ENCODE measurements at regions not wholly inside any gene's neighbourhood (a gene's known extent, or its start where the extent isn't known, plus 50 kb on each side); places are given as distances from the start of the nearest gene placed in this dataset.
"Not testable (repeated sequence)": the region's sequence is repeated elsewhere in the genome, so short reads cannot be mapped to it uniquely, and the experiment has no call there.

- not testable (repeated sequence) for H2BK5ac ChIP-seq (ENCODE audit: low read length); H3K36me3 ChIP-seq (replicated peaks in 1 of 2; ENCODE audit: control insufficient read depth in 2 of 2, insufficient read depth in 2 of 2, low read length in 2 of 2); H3K9ac ChIP-seq (ENCODE audit: low read depth, low read length, poor library complexity); H3K27me3 ChIP-seq (ENCODE audit: control insufficient read depth in 3 of 3, insufficient read depth in 3 of 3, low read depth in 1 of 3, low read length in 3 of 3); H3K27ac ChIP-seq (replicated peaks; ENCODE audit: low read length); H2BK120ac ChIP-seq (ENCODE audit: low read depth, low read length); H2AFZ ChIP-seq (ENCODE audit: low read length); H3K4me2 ChIP-seq (ENCODE audit: insufficient read depth, low read length, poor library complexity, severe bottlenecking); H2AK5ac ChIP-seq (ENCODE audit: low read depth, low read length); H4K91ac ChIP-seq (ENCODE audit: low read depth, low read length, poor library complexity); H3K4me3 ChIP-seq (ENCODE audit: low read length in 2 of 2); H3K79me1 ChIP-seq (ENCODE audit: low read depth, low read length); H2BK12ac ChIP-seq (ENCODE audit: low read length); H4K8ac ChIP-seq (ENCODE audit: low read depth, low read length); H3K4me1 ChIP-seq (ENCODE audit: control insufficient read depth in 2 of 2, insufficient read depth in 1 of 2, low read depth in 1 of 2, low read length in 2 of 2); H3K4ac ChIP-seq (ENCODE audit: low read length); H2BK15ac ChIP-seq (ENCODE audit: low read length); H3K23ac ChIP-seq (ENCODE audit: low read depth, low read length, poor library complexity); H3K14ac ChIP-seq (ENCODE audit: low read length); H3K9me3 ChIP-seq (replicated peaks in 1 of 2; ENCODE audit: control insufficient read depth in 2 of 2, insufficient read depth in 1 of 2, low read depth in 1 of 2, low read length in 2 of 2); H3K18ac ChIP-seq (ENCODE audit: low read length); DNase-seq (ENCODE audit: low spot score)
- no CpG with 5 or more reads among the region's 29 CpGs for WGBS, 2 donors (ENCODE audit: extremely low coverage in 2 of 2, insufficient read length in 2 of 2, insufficient replicate concordance in 1 of 2)
Observed at GRCh38 chr5:85662969-85663707, 954.6 kb upstream of the COX7C start.

DNA sequence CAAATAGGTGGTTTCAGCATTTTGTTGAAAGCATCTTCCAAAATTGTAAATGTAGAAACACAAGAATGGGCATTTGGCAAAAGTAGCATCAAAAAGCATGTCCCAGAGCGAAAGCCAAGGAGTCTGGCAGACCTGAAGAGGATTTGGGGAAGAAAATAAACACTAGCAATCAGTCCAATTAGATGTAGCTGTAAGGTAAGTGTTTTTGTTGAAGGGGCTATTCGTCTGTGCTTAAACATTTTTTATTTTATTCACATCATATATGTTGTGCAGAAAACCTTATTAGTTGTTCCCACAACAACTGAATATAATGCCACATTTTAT lies 954.1 kb upstream of the COX7C start:
- Histone ChIP-seq H3K14ac (ENCODE audit: low read length) (no peak overlapping the region), H3K9me3 (replicated peaks in 1 of 2; ENCODE audit: control insufficient read depth in 2 of 2, insufficient read depth in 1 of 2, low read depth in 1 of 2, low read length in 2 of 2) (no peaks in the 10 kb centered on the region), H2BK15ac (ENCODE audit: low read length) (no peak overlapping the region), H3K18ac (ENCODE audit: low read length) (no peak overlapping the region), H2BK12ac (ENCODE audit: low read length) (no peak overlapping the region), H2BK5ac (ENCODE audit: low read length) (no peak overlapping the region), H3K4me3 (ENCODE audit: low read length in 2 of 2) (no peak overlapping the region), H3K36me3 (replicated peaks in 1 of 2; ENCODE audit: control insufficient read depth in 2 of 2, insufficient read depth in 2 of 2, low read length in 2 of 2) (no peaks in the 10 kb centered on the region), H2AFZ (ENCODE audit: low read length) (no peak overlapping the region), H3K79me1 (ENCODE audit: low read depth, low read length) (no peaks in the 10 kb centered on the region), H3K4ac (ENCODE audit: low read length) (no peak overlapping the region), H3K4me1 (ENCODE audit: control insufficient read depth in 2 of 2, insufficient read depth in 1 of 2, low read depth in 1 of 2, low read length in 2 of 2) (no peaks in the 10 kb centered on the region), H3K4me2 (ENCODE audit: insufficient read depth, low read length, poor library complexity, severe bottlenecking) (no peak overlapping the region), H4K8ac (ENCODE audit: low read depth, low read length) (no peak overlapping the region), H2BK120ac (ENCODE audit: low read depth, low read length) (no peak overlapping the region), H3K9ac (ENCODE audit: low read depth, low read length, poor library complexity) (no peak overlapping the region), H3K27me3 (ENCODE audit: control insufficient read depth in 3 of 3, insufficient read depth in 3 of 3, low read depth in 1 of 3, low read length in 3 of 3) (no peaks in the 10 kb centered on the region), H3K23ac (ENCODE audit: low read depth, low read length, poor library complexity) (no peak overlapping the region), H4K91ac (ENCODE audit: low read depth, low read length, poor library complexity) (no peak overlapping the region), H2AK5ac (ENCODE audit: low read depth, low read length) (no peak overlapping the region), H3K27ac (replicated peaks; ENCODE audit: low read length) (no peak overlapping the region)
- WGBS, 2 donors (ENCODE audit: extremely low coverage in 2 of 2, insufficient read length in 2 of 2, insufficient replicate concordance in 1 of 2), result no CpG with 5 or more reads among the region's 2 CpGs
- DNase-seq (ENCODE audit: low spot score), result no peak

DNA sequence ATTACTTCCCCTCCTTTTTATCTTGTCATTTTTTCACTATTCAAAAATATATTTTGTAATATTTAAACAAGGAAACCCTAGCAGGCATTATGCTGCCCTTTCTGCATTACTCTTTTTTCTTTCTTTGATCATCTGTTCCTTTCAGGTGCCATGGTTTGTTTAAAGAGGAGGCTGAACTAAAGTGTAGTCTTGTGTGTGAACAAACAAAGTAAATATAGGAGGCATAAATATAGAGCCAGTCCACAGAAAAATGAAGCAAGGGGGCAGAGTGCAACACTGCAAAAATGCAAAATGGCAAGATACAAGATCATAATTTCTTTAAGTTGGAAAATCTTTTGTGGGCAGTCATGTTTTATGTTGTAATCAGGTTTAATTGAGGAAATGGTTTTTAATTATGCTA lies 947.3 kb upstream of the COX7C start:
- H3K36me3 ChIP-seq (replicated peaks in 1 of 2; ENCODE audit: control insufficient read depth in 2 of 2, insufficient read depth in 2 of 2, low read length in 2 of 2), result no peaks in the 10 kb centered on the region
- H3K18ac ChIP-seq (ENCODE audit: low read length), result no peak overlapping the region
- DNase-seq (ENCODE audit: low spot score), result no peak
- H4K91ac ChIP-seq (ENCODE audit: low read depth, low read length, poor library complexity), result no peak overlapping the region
- H2BK120ac ChIP-seq (ENCODE audit: low read depth, low read length), result no peak overlapping the region
- no peaks in the 10 kb centered on the region for H3K79me1 ChIP-seq (ENCODE audit: low read depth, low read length)
- no peak overlapping the region for H2BK15ac ChIP-seq (ENCODE audit: low read length)
- H3K4me3 ChIP-seq (ENCODE audit: low read length in 2 of 2), result no peak overlapping the region
- H3K9me3 ChIP-seq (replicated peaks in 1 of 2; ENCODE audit: control insufficient read depth in 2 of 2, insufficient read depth in 1 of 2, low read depth in 1 of 2, low read length in 2 of 2), result no peaks in the 10 kb centered on the region
- no peaks in the 10 kb centered on the region for H3K4me1 ChIP-seq (ENCODE audit: control insufficient read depth in 2 of 2, insufficient read depth in 1 of 2, low read depth in 1 of 2, low read length in 2 of 2)
- no peak overlapping the region for H3K9ac ChIP-seq (ENCODE audit: low read depth, low read length, poor library complexity)
- H2AK5ac ChIP-seq (ENCODE audit: low read depth, low read length), result no peak overlapping the region
- no peak overlapping the region for H2BK5ac ChIP-seq (ENCODE audit: low read length)
- no peak overlapping the region for H4K8ac ChIP-seq (ENCODE audit: low read depth, low read length)
- no peak overlapping the region for H2AFZ ChIP-seq (ENCODE audit: low read length)
- no peak overlapping the region for H3K23ac ChIP-seq (ENCODE audit: low read depth, low read length, poor library complexity)
- no peaks in the 10 kb centered on the region for H3K27me3 ChIP-seq (ENCODE audit: control insufficient read depth in 3 of 3, insufficient read depth in 3 of 3, low read depth in 1 of 3, low read length in 3 of 3)
- no peak overlapping the region for H3K4ac ChIP-seq (ENCODE audit: low read length)
- no peak overlapping the region for H3K4me2 ChIP-seq (ENCODE audit: insufficient read depth, low read length, poor library complexity, severe bottlenecking)
- H3K27ac ChIP-seq (replicated peaks; ENCODE audit: low read length), result no peak overlapping the region
- no peak overlapping the region for H3K14ac ChIP-seq (ENCODE audit: low read length)
- H2BK12ac ChIP-seq (ENCODE audit: low read length), result no peak overlapping the region

DNA sequence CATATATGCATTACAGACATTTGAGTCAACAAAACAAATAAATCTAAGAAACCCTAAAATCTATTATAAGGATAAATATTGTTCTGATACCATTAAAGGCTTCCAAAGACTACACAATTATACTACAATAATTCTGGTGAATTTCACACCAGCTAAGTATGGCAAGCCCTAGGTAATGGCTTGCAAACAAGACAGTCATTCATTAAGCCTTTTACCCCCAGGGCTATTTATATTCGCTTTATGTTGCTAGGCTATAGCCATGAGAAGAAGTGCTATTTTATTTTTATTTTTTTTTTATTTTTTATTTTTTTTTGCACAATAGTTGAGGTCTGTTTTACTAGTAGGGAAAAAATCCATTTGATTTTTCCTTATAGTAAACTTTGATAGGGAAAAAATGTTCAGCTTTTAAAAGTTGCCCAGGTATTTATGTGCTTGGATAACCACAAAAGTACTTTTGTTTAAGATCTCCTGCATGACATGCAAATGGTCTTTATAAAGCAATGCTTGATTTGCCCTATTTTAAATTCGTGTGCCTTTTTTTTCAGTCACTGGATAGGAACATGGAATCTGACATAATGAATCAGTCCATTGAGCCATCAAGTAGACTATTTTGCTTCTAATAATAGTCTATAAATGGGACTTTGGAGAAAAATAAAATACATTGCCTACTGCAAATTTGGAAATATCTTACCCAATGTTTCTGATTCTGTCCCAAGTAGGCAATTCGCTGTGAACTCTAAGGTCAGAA lies 946.3 kb upstream of the COX7C start:
- Histone ChIP-seq H3K27ac (replicated peaks; ENCODE audit: low read length) (no peak overlapping the region), H2BK15ac (ENCODE audit: low read length) (no peak overlapping the region), H3K14ac (ENCODE audit: low read length) (no peak overlapping the region), H3K23ac (ENCODE audit: low read depth, low read length, poor library complexity) (no peak overlapping the region), H3K79me1 (ENCODE audit: low read depth, low read length) (no peaks in the 10 kb centered on the region), H3K9me3 (replicated peaks in 1 of 2; ENCODE audit: control insufficient read depth in 2 of 2, insufficient read depth in 1 of 2, low read depth in 1 of 2, low read length in 2 of 2) (no peaks in the 10 kb centered on the region), H2AFZ (ENCODE audit: low read length) (no peak overlapping the region), H3K27me3 (ENCODE audit: control insufficient read depth in 3 of 3, insufficient read depth in 3 of 3, low read depth in 1 of 3, low read length in 3 of 3) (no peaks in the 10 kb centered on the region), H4K91ac (ENCODE audit: low read depth, low read length, poor library complexity) (no peak overlapping the region), H3K18ac (ENCODE audit: low read length) (no peak overlapping the region), H3K4me2 (ENCODE audit: insufficient read depth, low read length, poor library complexity, severe bottlenecking) (no peak overlapping the region), H2BK5ac (ENCODE audit: low read length) (no peak overlapping the region), H3K4ac (ENCODE audit: low read length) (no peak overlapping the region), H3K4me3 (ENCODE audit: low read length in 2 of 2) (no peak overlapping the region), H2AK5ac (ENCODE audit: low read depth, low read length) (no peak overlapping the region), H4K8ac (ENCODE audit: low read depth, low read length) (no peak overlapping the region), H3K36me3 (replicated peaks in 1 of 2; ENCODE audit: control insufficient read depth in 2 of 2, insufficient read depth in 2 of 2, low read length in 2 of 2) (no peaks in the 10 kb centered on the region), H2BK120ac (ENCODE audit: low read depth, low read length) (no peak overlapping the region), H3K4me1 (ENCODE audit: control insufficient read depth in 2 of 2, insufficient read depth in 1 of 2, low read depth in 1 of 2, low read length in 2 of 2) (no peaks in the 10 kb centered on the region), H2BK12ac (ENCODE audit: low read length) (no peak overlapping the region), H3K9ac (ENCODE audit: low read depth, low read length, poor library complexity) (no peak overlapping the region)
- WGBS, 2 donors (ENCODE audit: extremely low coverage in 2 of 2, insufficient read length in 2 of 2, insufficient replicate concordance in 1 of 2), result no CpG with 5 or more reads among the region's 3 CpGs
- no peak for DNase-seq (ENCODE audit: low spot score)

Data from neuronal stem cell (in vitro differentiated cells).